ENCODE measurements at regions not wholly inside any gene's neighbourhood (a gene's known extent, or its start where the extent isn't known, plus 50 kb on each side); places are given as distances from the start of the nearest gene placed in this dataset.
"Not testable (repeated sequence)": the region's sequence is repeated elsewhere in the genome, so short reads cannot be mapped to it uniquely, and the experiment has no call there.

DNA sequence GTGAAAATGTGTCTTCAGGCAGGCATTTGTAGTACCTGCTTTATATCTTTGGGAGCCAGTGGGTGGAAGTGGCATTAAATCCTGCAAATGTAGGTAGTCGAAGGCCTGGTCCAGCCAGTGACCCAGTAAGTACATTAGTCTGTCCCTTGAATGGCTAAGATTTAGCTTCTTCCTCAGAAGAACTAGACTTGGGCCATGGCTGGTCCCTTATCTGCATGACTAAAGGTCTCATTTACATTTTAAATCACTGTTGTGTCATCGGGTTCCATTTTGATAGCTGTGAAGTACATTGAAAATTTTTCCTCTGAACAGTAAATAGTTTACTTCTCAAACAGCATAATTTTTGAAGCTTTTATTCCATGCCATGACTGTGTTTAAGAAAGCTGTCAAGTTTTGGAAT, 438.4 kb upstream of the KLHL29 start:
- DNase-seq: no peak

DNA sequence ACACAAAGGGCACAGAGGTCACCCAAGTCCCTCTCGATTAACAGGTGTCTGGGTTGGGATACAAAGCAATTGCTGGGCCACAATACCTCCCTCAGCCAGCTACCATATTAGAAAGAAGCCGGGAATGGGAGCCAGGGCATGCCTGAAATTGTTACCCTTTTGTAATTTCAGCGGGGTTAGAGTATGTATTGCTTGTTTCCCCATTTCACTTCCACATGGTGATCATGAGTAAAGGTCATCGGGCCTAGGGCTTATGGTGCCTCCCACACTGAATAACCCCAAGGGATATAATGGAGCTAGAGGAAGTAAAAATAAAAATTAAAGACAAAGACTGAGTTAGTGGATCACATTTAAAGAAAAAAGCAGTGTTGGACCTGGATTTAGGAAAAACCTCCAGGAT, 437.2 kb upstream of the KLHL29 start:
- no peak for DNase-seq

DNA sequence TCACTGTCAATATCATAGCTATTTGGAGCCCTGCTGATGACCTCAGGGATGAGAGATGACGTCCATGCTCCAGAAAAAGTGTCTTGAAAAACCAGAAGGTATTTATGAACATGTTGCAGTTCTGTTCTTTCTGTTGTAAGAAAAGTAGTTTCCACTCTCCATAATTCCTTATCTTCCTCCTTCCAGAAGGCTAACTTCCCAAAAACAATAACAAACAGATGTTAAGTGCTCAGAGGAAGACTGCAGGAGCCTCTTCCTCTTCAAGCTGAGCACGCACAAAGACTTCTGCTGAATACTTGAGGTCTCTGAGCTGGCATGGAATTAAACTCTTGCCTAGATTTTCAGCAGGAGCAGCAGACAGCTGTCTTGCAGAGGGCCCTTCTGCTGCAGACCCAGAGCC, 434.5 kb upstream of the KLHL29 start:
- DNase-seq: no peak

DNA sequence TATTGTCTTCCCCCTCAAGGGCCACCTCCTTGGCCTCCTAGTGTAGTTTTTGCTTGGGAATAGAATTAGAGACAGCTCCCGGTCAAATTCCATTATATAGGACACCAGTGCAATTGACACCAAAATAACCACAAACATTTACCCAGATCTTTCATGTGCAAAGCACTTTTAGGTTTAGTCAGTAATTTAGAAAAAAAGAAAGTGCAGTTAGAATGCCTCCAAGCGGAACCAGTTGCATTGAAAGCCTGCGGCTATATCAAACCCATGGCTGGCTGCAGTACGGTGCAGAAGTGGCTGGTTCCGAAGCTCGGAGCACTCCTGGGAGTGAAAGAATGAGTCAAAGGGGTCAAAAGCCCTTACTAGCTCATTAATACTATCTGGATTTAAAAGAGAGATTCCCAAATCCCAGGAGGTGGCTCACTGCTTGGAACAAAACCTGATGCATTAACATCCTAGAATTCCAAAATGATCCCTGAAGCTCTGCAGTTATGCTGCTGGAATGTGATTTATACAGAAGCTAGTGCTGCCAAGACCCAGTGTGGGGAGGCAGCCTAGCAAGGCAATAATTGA, 432.2 kb upstream of the KLHL29 start:
- no peak for DNase-seq

DNA sequence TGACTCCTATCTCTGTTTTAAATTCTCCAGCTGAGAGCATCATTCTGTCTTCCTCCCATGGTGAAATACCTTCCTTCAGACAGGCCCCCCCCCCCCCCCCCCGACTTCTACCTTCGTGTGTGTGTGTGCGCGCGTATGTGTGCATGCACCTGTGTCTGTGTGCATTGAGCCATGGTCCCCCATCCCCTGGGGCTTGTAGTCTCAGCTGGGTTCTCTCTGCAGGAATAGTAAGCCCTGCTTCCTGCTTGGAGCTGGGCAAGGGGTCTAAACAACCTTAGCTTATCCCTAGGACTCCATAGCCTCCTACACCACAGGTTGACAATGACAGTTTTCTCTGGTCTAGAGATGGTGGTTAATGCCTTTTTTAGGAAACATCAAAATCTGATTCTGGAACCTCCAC, 427.5 kb upstream of the KLHL29 start:
- DNase-seq: no peak

DNA sequence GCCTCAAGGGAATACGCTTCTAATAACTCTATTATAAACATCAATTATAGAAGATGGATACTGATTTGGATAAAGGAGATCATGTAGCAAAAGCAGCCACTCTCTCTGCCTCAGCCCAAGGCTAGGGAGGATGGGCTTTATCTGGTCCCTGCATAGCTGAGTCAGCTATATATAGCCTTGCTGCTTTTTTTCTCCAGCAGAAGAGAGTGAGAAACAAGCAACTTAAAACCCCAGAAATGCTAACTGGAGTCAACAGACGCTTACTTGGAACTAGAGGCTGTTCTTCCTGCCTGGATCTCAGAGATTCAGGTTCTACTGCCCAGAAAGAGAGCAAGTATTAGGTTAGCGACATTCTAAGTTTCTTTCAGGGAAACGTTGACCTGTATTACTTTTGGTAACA, 426.7 kb upstream of the KLHL29 start:
- DNase-seq: no peak

DNA sequence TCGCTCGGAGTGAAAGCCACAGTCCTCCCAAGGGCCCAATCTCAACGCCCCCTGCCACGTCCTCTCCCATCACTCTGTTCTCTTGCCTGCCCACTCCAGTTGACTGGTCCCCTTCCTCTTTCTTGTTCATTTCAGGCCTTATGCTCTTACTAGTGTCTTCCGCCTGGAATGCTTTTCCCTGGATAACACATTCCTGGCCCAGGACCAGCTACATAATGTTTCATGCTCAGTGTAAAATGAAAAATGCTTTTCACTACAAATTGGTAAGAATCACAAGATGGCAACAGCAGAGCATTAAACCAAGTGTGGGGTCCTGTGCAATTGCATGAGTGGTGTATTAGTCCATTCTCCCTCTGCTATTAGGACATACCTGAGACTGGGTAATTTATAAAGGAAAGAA, 417.2 kb upstream of the KLHL29 start:
- no peak for DNase-seq

DNA sequence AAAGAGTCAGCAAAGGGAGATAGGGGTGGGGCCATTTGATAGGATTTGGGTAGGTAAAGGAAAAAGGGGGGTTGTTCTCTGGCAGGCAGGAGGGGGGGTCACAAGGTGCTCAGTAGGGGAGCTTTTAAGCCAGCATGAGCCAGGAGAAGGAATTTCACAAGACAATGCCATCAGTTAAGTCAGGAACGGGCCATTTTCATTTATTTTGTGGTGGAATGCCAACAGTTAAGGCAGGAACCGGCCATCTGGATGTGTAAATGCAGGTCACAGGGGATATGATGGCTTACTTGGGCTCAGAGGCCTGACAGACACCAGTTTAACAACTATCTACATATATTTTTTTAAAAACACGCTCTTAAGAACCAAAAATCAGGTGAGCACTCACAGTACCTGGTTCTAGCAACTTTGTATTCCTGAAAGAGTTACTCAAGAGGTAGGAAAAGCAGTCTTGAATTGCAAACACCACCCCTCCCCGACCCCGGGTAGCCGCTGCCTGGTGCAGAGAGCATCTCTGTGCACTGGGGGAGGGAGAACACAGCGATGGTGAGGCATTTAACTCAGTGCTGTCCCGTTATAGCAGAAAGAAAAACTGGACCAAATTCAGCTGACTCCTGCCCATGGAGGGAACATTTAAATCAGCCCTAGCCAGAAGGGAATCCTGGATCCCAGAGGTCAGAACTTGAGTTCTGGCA, 414.5 kb upstream of the KLHL29 start:
- DNase-seq: no peak

DNA sequence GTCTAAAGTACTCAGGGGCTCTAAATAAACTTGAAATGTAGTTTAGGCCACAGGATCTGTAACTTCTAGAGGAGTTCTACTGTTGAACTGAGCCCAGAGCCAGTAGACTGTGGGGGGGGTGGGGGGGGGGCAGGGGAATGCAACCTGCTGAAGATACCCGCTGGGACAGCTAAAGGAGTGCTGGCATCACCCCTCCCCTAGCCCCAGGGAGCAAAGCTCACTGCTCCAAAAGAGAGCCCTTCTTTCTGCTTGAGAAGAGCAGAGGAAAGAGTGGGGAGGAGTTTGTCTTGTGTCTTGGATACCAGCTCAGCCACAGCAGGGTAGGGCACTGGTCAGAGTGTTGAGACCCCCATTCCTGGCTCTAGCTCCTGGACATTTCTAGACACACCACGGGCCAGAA, 414.0 kb upstream of the KLHL29 start:
- no peak for DNase-seq

DNA sequence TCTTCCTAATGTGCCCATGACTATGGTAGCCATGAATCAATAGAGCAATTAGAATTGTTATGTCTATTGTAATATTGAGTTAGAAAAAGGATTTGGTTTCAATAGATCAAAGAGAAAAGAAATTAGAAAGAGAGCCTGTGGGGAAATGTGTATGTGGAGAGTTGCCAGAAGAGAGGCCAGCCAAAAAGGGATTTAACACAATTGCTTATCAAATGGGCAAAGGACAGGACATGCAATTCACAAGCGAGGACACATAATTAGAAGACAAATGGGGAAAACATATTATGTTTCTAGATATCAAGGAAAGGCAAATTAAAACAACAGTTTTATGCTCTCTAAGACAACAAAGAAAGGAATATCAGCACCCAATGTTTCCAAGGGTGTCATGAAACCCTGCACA, 403.2 kb upstream of the KLHL29 start:
- no peak for DNase-seq

DNA sequence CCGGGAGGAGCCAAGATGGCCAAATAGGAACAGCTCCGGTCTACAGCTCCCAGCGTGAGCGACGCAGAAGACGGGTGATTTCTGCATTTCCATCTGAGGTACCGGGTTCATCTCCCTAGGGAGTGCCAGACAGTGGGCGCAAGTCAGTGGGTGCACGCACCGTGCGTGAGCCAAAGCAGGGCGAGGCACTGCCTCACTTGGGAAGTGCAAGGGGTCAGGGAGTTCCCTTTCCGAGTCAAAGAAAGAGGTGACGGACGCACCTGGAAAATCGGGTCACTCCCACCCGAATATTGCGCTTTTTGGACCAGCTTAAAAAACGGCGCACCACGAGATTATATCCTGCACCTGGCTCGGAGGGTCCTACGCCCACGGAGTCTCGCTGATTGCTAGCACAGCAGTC, 400.8 kb upstream of the KLHL29 start:
- DNase-seq: not testable (repeated sequence)

DNA sequence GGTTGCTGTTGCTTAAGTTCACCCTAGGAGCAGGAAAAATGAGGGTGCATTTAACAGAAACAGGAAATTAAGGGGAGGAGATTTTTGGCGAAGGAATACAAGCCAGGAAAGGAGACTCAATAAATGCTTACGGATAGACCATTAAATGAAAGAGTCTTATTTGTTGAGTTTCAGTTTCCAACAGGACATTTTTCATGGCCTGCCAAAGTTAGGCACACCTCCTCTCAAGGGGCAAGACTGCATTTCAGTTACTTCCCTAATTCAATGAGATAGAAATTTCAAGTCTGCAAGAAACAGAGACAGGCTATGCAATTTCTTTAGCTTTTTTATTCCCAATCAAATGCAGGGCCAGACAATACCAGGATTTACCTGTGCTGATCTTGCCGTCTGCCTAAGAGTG, 394.7 kb upstream of the KLHL29 start:
- no peak for DNase-seq

DNA sequence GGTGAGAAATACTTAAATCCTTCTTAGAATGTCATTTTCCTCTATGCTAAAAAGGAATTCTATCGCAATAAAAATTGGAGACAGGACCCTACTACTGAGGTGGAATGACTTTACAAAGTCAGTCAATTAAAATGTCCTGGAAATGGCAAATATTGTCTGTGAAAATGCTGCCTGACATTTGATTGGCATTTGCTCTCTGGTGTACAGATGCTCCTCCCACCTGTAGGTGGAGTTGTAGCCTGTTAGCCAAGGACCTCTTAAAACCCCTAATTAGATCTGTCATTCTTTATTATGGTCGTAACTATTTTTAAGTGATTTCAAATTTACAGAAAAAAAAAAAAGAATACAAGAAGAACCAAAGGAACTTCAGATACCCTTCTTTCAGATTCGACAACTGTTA, 393.1 kb upstream of the KLHL29 start:
- DNase-seq: no peak

DNA sequence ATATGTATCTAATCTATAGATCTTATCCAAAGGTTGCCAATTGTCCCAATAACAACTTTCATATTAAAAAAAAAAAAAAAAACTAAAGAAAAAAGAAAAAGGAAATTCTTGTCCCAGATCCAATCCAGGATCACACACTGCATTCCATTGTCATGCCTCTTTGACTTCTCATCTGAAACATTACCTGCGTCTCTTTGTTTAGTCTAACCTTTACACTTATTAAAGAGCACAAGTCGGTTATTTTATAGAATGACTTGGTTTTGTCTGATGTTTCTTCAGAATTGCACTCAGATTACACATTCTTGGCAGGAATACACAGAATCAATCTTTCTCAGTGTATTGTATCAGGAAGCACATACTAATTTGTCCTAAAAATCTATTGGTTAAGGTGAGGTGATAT, 392.5 kb upstream of the KLHL29 start:
- no peak for DNase-seq

DNA sequence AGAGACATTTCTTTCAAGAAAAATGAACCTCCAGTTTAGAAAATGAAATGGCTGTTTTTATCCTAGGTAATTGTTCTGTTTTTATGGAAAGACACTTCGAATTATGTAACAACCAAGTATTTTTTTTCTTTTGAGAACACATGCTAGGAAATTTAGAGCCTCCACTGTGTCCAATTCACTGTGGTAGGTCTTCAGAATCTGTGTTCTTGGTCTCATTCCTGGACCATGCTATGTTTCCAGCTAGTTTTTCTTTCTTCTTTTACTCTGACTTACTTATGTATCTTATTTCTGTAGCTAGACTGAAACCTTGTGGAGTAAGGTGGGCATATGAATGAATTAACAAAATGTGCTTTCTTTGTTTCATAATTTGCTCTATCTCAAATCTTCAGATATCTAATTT, 391.7 kb upstream of the KLHL29 start:
- no peak for DNase-seq

DNA sequence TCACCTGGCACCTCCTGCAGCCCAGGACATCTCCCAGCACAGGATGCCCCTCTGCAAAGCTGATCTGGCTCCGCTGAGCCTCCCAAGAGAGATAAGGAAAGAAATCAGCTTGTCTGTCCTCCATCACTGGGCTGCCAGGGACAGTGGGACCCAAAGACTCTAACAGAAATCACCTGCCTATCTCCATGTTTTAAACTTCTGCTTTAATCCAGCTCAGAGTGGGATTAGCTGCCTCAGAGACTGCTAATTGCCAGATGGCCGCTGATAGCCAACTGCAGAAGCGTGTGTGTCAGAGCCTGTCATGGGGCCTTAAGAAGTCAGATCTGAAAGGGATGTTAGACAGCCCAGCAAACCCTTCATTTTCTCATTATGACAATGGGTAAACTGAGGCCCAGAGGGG, 389.4 kb upstream of the KLHL29 start:
- no peak for DNase-seq

DNA sequence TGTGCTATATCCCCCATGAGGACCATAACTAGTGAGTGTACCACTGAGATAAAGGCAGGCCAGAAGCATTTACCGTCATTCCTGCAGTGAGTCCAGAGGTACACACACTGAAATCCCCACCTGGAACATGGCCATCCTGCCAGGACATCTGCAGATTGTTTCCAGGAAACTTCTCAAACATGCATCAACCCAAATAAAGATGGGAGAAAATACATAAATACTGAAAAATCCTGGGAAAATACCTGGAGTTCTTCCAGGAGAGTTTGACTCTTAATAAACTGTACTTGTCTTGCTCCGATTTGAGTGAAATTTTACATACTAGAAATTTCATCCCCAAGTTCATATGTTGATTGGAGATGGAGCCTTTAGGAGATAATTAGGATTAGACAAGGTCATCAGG, 388.1 kb upstream of the KLHL29 start:
- DNase-seq: no peak

DNA sequence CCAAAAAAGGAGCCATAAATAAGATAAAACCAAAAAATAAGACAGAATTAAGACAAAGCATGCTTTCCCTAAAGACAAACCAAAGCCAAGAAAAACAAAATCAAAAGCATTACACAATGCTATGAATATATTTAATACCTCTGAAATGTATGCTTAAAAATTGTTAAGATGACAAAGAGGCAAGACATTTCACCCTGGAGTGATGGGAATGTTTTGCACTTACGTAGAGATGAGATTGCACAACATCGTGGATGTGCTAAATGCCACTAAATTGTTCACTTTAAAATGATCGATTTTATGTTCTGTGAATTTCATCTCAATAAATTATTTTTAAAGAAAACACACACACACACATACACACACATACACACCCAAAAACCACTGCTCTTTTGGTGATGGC, 386.6 kb upstream of the KLHL29 start:
- no peak for DNase-seq

DNA sequence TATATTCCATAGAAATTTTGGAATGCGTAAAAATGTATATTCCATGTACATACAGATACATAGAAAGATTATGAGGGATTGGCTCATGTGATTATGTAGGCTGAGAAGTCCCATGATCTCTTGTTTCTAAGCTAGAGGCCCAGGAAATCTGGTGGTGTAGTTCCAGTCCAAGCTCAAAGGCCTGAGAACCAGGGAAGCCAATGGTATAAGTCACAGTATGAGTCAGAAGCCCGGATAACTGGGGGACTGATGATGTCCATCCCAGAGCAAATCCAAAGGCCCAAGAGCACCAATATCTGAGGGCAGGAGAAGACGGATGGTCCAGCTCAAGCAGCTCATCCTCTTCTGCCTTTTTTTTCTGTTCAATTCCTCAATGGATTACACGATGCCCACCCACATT, 385.0 kb upstream of the KLHL29 start:
- DNase-seq: no peak

DNA sequence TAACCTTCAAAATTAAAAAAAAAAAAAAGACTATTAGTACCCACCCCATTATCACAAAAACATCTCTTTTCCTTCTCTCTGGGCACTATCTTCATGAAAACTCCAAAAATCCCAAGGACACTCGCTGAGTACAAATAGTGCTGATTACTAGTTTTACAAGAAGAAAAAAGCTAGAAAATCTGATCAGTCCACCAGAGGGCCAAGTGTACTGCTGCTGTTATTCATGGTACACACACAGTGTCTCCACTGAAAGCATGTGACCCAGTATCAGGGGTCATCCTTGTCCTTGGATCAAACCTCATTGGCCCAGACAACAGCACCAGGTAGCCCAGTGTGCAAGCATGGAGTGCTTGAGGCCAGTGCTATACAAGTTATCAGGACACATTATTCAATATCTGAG, 382.7 kb upstream of the KLHL29 start:
- DNase-seq: no peak

DNA sequence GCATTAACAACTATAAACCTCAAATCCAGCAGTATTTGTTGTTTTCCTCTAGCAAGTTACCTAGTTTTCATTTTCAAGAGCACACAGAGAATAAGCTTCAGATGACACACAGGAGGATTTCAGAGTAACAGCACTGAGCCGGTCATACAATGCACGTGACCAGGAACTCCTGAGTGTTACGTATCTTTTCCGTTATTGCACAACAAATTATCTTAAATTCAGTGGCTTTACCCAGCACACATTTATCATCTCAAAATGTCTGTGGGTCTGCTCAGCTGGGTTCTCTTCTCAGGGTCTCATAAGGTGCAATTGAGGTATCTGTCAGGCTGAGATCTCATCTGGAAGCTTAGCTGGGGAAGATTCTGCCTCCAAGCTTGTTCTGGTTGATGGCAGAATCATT, 379.5 kb upstream of the KLHL29 start:
- no peak for DNase-seq

DNA sequence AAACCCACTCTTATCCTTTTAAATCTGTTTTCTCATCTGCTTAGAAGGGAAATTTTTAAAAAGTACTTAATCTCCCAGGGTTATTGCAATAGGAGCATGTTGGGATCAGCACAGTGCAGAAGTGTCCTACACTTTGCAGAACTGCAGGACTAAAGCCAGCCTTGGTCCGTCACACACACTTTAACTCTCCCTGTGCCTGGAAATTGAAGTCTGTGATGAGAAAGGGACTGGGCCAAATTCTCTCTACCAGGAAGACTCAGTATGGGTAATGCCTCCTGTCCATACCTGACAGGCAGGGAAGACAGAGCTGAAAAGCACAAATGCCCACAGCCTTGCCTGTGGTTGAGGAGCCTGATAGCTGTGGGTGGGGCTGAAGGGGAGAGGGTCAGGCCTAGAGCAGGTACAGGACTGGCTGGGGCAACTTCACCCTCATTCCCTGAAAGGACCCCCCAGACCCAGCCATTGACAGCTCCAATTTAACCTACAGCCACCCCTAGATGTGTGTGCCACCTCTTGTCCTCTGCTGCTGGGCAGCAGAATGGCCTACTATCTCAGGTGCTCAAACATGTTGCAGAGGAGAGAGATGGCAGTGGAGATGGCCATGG, 377.2 kb upstream of the KLHL29 start:
- DNase-seq: no peak

DNA sequence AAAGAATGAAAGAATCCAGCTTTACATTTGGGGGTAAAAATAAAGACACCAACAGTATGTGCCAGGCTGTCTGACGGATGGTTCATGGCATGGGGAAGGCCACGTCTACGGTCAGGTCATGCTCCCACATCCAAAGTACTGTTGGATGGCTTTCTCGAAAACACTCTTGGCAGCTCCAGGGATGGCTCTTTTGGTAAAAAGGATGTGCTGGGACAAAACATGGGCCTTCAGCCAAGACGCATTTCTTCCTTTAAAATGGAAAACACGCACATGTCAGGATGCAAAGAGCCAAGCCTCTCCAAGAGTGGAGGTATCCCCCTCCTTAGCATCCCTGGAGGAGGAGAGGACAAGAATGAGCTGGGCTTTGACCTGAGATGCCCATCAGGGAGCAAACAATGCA, 376.5 kb upstream of the KLHL29 start:
- DNase-seq: peak; percentile 48

DNA sequence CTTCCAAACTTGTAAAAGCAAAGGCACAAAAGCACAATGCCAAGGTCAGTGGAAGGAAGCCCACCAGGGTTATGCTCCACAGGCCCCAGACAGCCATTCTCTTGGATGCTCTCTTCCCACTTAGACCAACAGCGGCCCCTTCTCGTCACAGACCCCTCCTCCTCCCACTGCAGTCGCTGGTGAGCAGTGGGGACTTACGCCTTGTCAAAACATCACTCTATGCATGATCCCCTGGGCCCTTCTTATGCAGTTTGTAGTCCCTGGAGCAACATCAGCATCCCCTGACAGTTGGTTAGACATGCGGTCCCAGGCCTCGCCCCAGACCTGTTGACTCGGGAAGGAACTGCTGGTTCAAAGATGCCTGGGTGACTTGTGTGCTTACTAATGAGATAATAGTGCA, 376.0 kb upstream of the KLHL29 start:
- DNase-seq: no peak
